Transverse colon (tissue), 4 donors: ENCODE measurements at regions not wholly inside any gene's neighbourhood (a gene's known extent, or its start where the extent isn't known, plus 50 kb on each side); places are given as distances from the start of the nearest gene placed in this dataset.
"Not testable (repeated sequence)": the region's sequence is repeated elsewhere in the genome, so short reads cannot be mapped to it uniquely, and the experiment has no call there.

Source experiments
- DNase-seq: peaks from one replicate; pipeline ENCODE4 v3.0.0-alpha.2; 2019
- H3K27ac ChIP-seq, 4 donors: fragments of 200-600 bp; sonication (generic); 2 replicates each; pipeline ENCODE4 v1.5.1; 2016 to 2018; ENCODE audit warnings: inconsistent platforms in 4 of 4
- H3K27me3 ChIP-seq: fragments of 200-600 bp; sonication (generic); 2 replicates; pipeline ENCODE4 v1.5.1; 2017; ENCODE audit warnings: inconsistent platforms
- H3K36me3 ChIP-seq, 4 donors: fragments of 200-600 bp; sonication (generic); 2 replicates each; pipeline ENCODE4 v1.5.1; 2017 to 2019; ENCODE audit warnings: inconsistent platforms in 4 of 4
- H3K4me1 ChIP-seq, 4 donors: fragments of 200-600 bp; sonication (generic); 2 replicates each; pipeline ENCODE4 v1.5.1; 2017 to 2020; ENCODE audit warnings: inconsistent platforms in 4 of 4
- H3K4me3 ChIP-seq, 4 donors: fragments of 200-600 bp; sonication (generic); 1 replicate in 1 of 4; 2 replicates in 3 of 4; pipeline versions ENCODE4 v1.5.1 to v1.6.1; 2017 to 2019; ENCODE audit warnings: inconsistent platforms in 4 of 4
- H3K9me3 ChIP-seq, 2 donors: fragments of 200-600 bp; sonication (generic); 2 replicates each; pipeline ENCODE4 v1.5.1; 2017 to 2019; ENCODE audit warnings: inconsistent platforms in 2 of 2
- EP300 ChIP-seq: sonication (generic); formaldehyde crosslinking; IDR thresholded peaks from one replicate; pipeline ENCODE4 v1.6.1; 2017; ENCODE audit warnings: antibody characterized with exemption, low read depth
- POLR2A ChIP-seq: fragments of 450-650 bp; IDR thresholded peaks from one replicate; pipeline ENCODE4 v1.6.1; 2016; ENCODE audit warnings: antibody characterized with exemption, mild to moderate bottlenecking, moderate library complexity
- POLR2AphosphoS5 ChIP-seq, 3 donors: sonication (generic); formaldehyde crosslinking; IDR thresholded peaks; one replicate each; pipeline ENCODE4 v1.6.1; 2016; ENCODE audit warnings: antibody characterized with exemption in 3 of 3
- WGBS, 2 donors: methylation state at CpG; one replicate each; pipeline ENCODE4 v1.1.5; 2018; ENCODE audit warnings: low coverage in 1 of 2; 5-methylcytosine and 5-hydroxymethylcytosine counted together
- in situ Hi-C, 4 donors: fragments of 200-750 bp; cut with MboI; loops; one replicate each; pipeline versions ENCODE4 v1.15.0 to v1.15.1; 2017; ENCODE audit warnings: low sequenced_read_pairs in 3 of 4, low pct_ligation_motif_present in 1 of 4, low pct_unique_long_range_greater_than_20kb in 1 of 4
- intact Hi-C: fragments of 100-400 bp; cut with DNase I; formaldehyde crosslinking; loops from one replicate; pipeline ENCODE4 v1.15.1; 2023; ENCODE audit warnings: low total_unique reads
- TF ChIP-seq, protein P1 (sequence below), 5 experiments: fragments of 200-600 bp in 3 of 5; fragments of 450-650 bp in 2 of 5; sonication (generic) in 3 of 5; IDR thresholded peaks; 1 replicate in 2 of 5; 2 replicates in 3 of 5; pipeline ENCODE4 v1.5.1; 2016 to 2017; ENCODE audit warnings: antibody characterized with exemption in 5 of 5, inconsistent platforms in 3 of 5, mild to moderate bottlenecking in 2 of 5, moderate library complexity in 1 of 5

GRCh38 chr3:187889106-187889505, 143.8 kb upstream of the BCL6 start:
- no peak overlapping the region for H3K4me3 ChIP-seq
- TF ChIP-seq POLR2AphosphoS5 (IDR thresholded peaks at IDR 0.05) (no peak), EP300 (no peak), POLR2A (no peak)
- TF ChIP-seq, protein P1, sequence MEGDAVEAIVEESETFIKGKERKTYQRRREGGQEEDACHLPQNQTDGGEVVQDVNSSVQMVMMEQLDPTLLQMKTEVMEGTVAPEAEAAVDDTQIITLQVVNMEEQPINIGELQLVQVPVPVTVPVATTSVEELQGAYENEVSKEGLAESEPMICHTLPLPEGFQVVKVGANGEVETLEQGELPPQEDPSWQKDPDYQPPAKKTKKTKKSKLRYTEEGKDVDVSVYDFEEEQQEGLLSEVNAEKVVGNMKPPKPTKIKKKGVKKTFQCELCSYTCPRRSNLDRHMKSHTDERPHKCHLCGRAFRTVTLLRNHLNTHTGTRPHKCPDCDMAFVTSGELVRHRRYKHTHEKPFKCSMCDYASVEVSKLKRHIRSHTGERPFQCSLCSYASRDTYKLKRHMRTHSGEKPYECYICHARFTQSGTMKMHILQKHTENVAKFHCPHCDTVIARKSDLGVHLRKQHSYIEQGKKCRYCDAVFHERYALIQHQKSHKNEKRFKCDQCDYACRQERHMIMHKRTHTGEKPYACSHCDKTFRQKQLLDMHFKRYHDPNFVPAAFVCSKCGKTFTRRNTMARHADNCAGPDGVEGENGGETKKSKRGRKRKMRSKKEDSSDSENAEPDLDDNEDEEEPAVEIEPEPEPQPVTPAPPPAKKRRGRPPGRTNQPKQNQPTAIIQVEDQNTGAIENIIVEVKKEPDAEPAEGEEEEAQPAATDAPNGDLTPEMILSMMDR (IDR thresholded peaks at IDR 0.05), result no peak
- intact Hi-C loops, result no loop called here
- no peak for DNase-seq
- in situ Hi-C loops, result no loop called here
- no peaks in the 10 kb centered on the region for H3K27me3 ChIP-seq
- H3K36me3 ChIP-seq, result no peaks in the 10 kb centered on the region
- 89 to 100% methylated on average over 1 to 4 of the region's 4 CpGs for WGBS, 2 donors
- no peaks in the 10 kb centered on the region for H3K4me1 ChIP-seq
- no peak overlapping the region for H3K27ac ChIP-seq
- H3K9me3 ChIP-seq, result no peaks in the 10 kb centered on the region

GRCh38 chr3:187889601-187890404, 144.5 kb upstream of the BCL6 start:
- DNase-seq, result no peak
- no peak overlapping the region for H3K4me3 ChIP-seq

DNA sequence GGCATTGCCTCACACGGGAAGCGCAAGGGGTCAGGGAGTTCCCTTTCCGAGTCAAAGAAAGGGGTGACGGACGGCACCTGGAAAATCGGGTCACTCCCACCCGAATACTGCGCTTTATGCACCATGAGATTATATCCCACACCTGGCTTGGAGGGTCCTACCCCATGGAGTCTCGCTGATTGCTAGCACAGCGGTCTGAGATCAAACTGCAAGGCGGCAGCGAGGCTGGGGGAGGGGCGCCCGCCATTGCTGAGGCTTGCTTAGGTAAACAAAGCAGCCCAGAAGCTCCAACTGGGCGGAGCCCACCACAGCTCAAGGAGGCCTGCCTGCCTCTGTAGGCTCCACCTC, 145.1 kb upstream of the BCL6 start:
- H3K9me3 ChIP-seq, in situ Hi-C loops, H3K4me3 ChIP-seq, H3K4me1 ChIP-seq, H3K27me3 ChIP-seq, intact Hi-C loops, H3K27ac ChIP-seq, DNase-seq, H3K36me3 ChIP-seq: not testable (repeated sequence)
- 87% methylated on average over 15 of the region's 15 CpGs; no CpG with 5 or more reads in 1 of the 2 donors for WGBS, 2 donors

More at GRCh38 chr3:187889601-187890404, 144.5 kb upstream of the BCL6 start:
- 85 to 90% methylated on average over 8 to 20 of the region's 20 CpGs for WGBS, 2 donors
- H3K27me3 ChIP-seq, result no peaks in the 10 kb centered on the region
- intact Hi-C loops (no loop called here), in situ Hi-C loops (no loop called here)
- no peak overlapping the region for H3K27ac ChIP-seq
- H3K9me3 ChIP-seq, result no peaks in the 10 kb centered on the region
- no peaks in the 10 kb centered on the region for H3K4me1 ChIP-seq
- no peak for TF ChIP-seq POLR2A
- TF ChIP-seq EP300, result no peak
- TF ChIP-seq, protein P1 (IDR thresholded peaks at IDR 0.05), result no peak
- no peak for TF ChIP-seq POLR2AphosphoS5 (IDR thresholded peaks at IDR 0.05)
- no peaks in the 10 kb centered on the region for H3K36me3 ChIP-seq

GRCh38 chr3:187896646-187897045, 151.4 kb upstream of the BCL6 start:
- TF ChIP-seq POLR2AphosphoS5 (IDR thresholded peaks at IDR 0.05), result no peak
- TF ChIP-seq POLR2A, result no peak
- TF ChIP-seq, protein P1 (IDR thresholded peaks at IDR 0.05), result no peak
- no peak for TF ChIP-seq EP300
- in situ Hi-C loops, result no loop called here
- no peaks in the 10 kb centered on the region for H3K27me3 ChIP-seq
- no peak for DNase-seq
- intact Hi-C loops, result no loop called here
- 74% methylated on average over 6 of the region's 6 CpGs; no CpG with 5 or more reads in 1 of the 2 donors for WGBS, 2 donors
- no peak overlapping the region for H3K27ac ChIP-seq
- H3K36me3 ChIP-seq, result no peaks in the 10 kb centered on the region
- H3K4me1 ChIP-seq, result no peaks in the 10 kb centered on the region
- no peaks in the 10 kb centered on the region for H3K9me3 ChIP-seq
- H3K4me3 ChIP-seq, result no peak overlapping the region

GRCh38 chr3:187899246-187899645, 154.0 kb upstream of the BCL6 start:
- H3K36me3 ChIP-seq, result no peaks in the 10 kb centered on the region
- TF ChIP-seq EP300 (no peak), POLR2A (no peak), POLR2AphosphoS5 (IDR thresholded peaks at IDR 0.05) (no peak)
- TF ChIP-seq, protein P1 (IDR thresholded peaks at IDR 0.05), result no peak
- 91 to 100% methylated on average over 3 to 4 of the region's 4 CpGs for WGBS, 2 donors
- in situ Hi-C loops, result no loop called here
- no peaks in the 10 kb centered on the region for H3K9me3 ChIP-seq
- H3K27me3 ChIP-seq, result no peaks in the 10 kb centered on the region
- no peaks in the 10 kb centered on the region for H3K4me1 ChIP-seq
- intact Hi-C loops, result no loop called here
- no peak for DNase-seq
- no peak overlapping the region for H3K27ac ChIP-seq
- no peak overlapping the region for H3K4me3 ChIP-seq
